Urothelium cell line (cell line): ENCODE measurements at regions not wholly inside any gene's neighbourhood (a gene's known extent, or its start where the extent isn't known, plus 50 kb on each side); places are given as distances from the start of the nearest gene placed in this dataset.

Experiments
- DNase-seq: peaks from one replicate; pipeline ENCODE4 v3.0.0; 2011; ENCODE audit warnings: low spot score, mixed read lengths
- FAIRE-seq: peaks from 2 replicates; lab custom pipeline; 2011; peaks lifted over from hg19 to GRCh38; lab: Jason Lieb, UNC

GRCh38 chr2:15038366-15039364 is 406.1 kb downstream of the LRATD1 start:
- no peak for FAIRE-seq
- DNase-seq, result no peak

DNA sequence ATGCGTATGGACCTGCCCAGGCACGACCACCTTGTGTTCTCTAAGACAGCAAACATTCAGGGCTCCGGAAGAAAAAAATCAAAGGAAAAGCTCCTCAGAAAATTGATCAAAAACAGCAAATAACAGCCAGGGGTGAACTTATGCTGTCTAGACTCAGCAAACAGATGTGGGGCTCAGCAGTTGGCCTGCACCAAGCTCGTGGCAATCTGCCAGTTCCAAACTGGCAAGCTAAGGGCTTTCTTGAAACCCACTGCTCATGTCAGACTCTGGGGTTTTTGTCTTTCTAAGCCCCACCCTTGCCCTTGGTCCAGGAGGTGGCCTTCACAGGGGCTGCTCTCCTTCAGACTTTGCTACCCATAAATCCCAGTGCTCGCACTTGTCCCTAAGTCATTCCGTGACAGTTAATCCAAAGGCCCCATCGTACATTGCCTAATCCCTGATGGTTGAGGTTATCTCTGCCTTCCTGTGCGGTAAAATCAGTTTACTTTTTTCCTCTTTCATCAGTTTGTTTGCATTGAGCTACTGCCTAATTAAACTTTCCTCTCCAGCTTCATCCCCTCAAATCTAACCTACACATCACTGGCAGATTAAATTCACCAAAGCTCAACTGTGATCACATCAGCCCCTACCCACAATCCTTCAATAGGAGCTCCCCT is 408.0 kb downstream of the LRATD1 start:
- DNase-seq, result no peak
- FAIRE-seq, result no peak

DNA sequence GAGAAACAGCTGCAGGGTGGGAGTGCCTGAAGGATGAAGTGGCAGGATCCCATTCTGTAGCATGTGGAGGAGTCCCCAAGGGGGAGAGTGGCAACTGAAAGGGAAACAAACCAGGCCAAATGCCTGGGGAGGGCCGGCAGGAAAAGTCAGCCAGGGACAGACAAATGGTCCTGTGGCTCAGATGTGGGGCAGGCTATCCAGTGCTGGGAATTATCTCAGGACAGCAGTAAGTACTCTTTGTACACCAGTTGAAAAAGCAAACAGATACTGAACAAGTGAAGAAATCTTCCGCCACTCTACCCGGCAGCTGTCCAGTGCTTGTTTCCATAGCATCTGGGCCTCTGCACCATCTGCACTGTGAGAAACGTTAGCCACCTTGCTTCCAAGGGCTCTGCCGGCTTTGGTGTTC is 408.9 kb downstream of the LRATD1 start:
- no peak for FAIRE-seq
- no peak for DNase-seq

DNA sequence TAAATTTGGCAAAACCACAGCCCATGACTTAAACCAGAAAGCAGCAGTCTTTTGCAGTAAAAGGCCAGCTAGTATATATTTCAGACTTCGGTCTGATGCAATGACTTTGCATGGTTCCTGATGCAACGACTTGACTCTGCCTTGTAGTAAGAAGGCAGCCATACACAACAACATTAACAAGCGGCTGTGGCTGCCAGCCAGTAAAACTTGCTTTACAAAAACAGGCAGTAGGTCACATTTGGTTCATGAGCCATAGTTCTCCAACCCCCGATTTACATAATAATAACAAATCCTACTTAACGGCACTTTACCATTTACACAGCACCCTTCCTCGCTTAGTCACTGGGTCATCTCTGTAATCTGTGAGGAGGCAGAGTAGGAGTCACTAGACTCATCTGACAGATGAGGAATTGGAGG is 410.3 kb downstream of the LRATD1 start:
- no peak for DNase-seq
- FAIRE-seq, result no peak

GRCh38 chr2:15043336-15044058 is 411.0 kb downstream of the LRATD1 start:
- no peak for FAIRE-seq
- no peak for DNase-seq

DNA sequence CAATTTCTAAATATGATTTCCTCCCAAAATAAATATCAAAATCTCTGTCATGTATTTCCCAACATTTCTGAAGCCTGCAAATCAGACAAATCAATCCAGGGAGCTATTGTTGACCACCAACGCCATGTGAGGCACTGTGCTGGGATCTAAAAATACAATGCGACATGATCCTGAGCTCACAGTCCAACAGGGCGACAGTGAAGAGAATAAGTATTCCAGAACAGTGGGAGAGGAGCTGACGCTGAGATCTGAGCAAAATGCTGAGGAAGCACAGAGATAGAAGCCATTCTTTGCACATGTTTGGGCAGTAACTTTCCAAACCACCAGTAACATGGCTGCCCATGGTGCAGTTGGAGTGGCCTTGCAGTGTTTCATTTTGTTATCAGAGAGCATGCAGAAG is 412.5 kb downstream of the LRATD1 start:
- FAIRE-seq, result no peak
- DNase-seq, result no peak

GRCh38 chr2:15047184-15047583 is 414.7 kb downstream of the LRATD1 start:
- DNase-seq (no peak), FAIRE-seq (no peak)

- FAIRE-seq (no peak), DNase-seq (no peak)
These were observed 415.5 kb downstream of the LRATD1 start for GRCh38 chr2:15048000-15048399.

GRCh38 chr2:15049096-15049993 is 416.8 kb downstream of the LRATD1 start:
- FAIRE-seq (no peak), DNase-seq (no peak)

DNA sequence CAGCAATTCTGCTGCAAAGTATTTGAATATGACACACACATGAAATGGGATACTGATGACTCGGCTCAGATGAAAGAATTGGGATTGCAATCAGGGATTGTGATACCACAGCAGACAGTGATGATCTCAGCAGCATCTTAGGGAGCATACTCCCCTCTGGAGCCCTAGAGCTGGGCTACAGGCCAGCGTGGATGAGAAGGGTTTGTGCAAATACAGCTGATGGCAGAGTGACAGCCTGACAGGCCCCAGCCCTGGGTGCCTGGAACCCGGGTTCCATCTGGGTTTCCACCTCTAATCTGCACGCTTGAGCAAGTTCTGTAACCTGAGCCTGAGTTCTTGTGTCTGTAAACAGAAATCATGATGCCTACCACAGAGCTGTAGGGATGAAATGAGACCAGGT is 418.0 kb downstream of the LRATD1 start:
- no peak for FAIRE-seq
- DNase-seq, result no peak

GRCh38 chr2:15053542-15053941 is 421.0 kb downstream of the LRATD1 start:
- DNase-seq, result no peak
- no peak for FAIRE-seq

GRCh38 chr2:15058015-15058720 is 425.7 kb downstream of the LRATD1 start:
- DNase-seq (no peak), FAIRE-seq (no peak)

DNA sequence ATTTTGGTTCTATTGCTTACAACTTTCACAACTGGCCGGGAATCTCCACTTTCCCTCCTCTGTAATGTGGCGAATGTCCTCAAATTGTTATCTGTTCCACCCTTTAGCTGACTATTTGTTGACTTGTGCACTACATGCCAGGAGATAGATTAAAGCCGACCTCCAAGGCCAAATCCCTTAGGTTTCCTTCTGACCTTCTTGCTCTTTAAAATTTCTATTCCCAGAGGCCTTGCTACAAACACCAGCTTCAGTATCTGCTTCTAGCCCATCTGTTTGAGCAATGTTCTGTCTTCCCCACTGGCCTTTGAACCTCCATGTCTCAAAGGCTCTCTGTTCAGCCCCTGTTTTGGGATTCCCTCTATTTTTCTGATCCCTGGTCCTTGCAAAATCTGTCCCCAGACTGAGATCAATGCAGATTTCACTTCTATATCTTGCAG is 426.2 kb downstream of the LRATD1 start:
- FAIRE-seq (no peak), DNase-seq (no peak)

DNA sequence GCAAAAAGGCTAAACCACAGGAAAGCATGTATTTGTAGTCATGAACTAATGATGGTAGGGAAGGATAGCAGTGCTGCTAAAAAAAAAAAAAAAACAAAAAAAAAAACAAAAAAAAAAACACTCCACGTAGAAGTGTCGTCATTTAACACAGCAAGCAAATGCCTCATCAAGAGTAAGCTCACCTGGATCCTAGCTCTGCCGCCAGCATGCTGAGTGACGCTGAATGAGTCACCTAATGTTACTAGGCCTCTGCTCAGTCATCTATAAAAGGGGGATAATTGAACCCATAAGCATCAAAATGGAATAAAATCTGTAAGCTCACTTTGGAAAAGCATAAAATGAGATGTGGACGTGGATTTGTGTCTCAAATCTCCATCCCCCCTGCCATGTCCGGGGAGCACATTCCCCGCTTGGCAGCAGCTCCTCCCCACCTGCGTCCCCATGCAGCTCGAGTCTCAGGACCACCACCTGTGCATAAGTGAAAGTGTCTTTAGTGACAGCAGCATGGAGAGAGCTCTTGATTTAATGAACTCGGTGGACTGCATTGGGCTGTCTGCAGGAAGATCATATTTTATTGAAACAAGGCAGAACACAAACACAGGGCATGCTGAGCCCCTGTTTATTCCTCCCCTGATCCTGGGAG is 427.5 kb downstream of the LRATD1 start:
- no peak for FAIRE-seq
- no peak for DNase-seq

- DNase-seq, result no peak
- FAIRE-seq, result no peak
These were observed 428.8 kb downstream of the LRATD1 start for GRCh38 chr2:15061268-15061667.

- no peak for DNase-seq
- no peak for FAIRE-seq
These were observed 433.6 kb downstream of the LRATD1 start for GRCh38 chr2:15066138-15066537.

DNA sequence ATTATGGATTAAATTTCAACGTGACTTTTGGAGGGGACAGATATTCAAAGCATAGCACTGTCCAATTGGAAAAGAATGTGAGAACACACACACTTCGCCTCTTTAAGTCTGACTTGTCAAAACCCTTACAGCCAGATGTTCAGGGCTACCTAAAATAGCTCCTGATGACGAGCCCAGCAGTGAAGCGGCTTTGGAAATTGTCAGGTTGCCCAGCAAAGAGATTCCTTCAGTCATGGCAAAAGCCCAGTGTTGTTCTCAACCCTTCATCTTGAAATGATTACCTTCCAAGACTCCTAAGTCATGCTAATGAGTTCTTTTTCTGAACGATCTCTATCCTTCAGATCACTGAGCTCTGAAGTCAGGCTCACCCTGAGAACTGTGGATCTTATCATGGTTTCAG is 436.6 kb downstream of the LRATD1 start:
- no peak for FAIRE-seq
- DNase-seq, result no peak

- DNase-seq (no peak), FAIRE-seq (no peak)
These were observed 440.3 kb downstream of the LRATD1 start for GRCh38 chr2:15072836-15073235.

DNA sequence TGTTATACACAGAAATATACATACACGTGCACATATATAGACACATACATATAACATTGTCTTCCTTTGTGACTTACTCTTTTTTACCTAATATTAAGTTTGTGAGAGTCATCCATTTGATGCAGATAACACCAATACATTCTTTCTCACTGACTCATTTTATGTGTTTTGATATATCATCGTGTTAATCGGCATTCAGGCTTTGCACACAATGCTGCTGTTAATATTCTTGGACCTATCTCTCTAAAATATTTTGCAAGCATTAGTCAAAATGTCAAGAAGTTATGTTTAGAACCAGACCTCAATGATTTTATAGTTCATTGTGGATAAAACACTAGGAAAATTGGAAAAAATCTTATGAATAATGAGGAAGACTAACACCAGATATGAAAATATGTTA is 441.1 kb downstream of the LRATD1 start:
- no peak for FAIRE-seq
- no peak for DNase-seq
